ENCODE measurements at regions not wholly inside any gene's neighbourhood (a gene's known extent, or its start where the extent isn't known, plus 50 kb on each side); places are given as distances from the start of the nearest gene placed in this dataset.

DNA sequence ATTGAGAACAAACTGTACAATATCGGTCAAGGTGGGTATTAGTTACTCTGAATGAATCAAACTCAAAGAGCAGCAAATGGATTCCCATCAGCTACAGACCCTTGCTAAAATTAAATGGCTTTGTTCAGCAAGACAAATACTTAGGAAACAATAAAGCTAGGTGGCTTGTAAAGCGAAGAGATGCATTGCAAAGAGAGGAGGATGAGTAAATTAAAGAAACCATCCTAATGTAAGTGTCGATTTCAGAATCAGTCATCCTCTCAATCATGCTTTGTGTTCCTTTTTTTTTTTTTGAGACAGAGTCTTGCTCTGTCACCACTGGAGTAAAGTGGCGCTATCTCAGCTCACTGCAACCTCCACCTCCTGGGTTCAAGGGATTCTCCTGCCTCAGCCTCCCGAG is 359.2 kb upstream of the ZNF462 start:
- no peak for DNase-seq (ENCODE audit: low read depth)
- H3K4me3 ChIP-seq (ENCODE audit: low read depth, low read length): no peak overlapping the region

DNA sequence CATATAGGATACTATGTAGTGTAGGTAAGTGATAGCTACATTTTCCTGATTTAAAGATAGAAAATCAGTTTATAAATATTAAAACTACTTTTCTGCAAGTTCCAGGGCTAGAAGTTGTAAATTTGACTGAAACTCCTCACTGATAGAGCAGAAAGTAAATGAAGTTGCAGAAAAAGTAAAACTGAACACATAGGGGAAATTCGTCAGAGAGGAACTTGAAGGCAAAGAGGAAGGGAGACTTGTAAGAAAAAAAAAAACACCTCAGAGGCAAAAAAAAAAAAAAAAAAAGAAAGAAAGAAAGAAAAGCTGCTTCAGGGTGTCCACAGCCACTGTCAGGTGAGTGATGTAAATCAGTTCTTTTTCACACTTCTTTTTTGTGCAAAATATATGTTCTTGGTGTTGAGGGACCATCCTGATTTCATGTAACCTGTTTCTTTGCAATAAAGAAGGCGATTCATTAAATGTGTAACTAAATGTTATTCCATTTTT is 336.2 kb upstream of the ZNF462 start:
- no peak for DNase-seq (ENCODE audit: low read depth)
- H3K4me3 ChIP-seq (ENCODE audit: low read depth, low read length): no peak overlapping the region

DNA sequence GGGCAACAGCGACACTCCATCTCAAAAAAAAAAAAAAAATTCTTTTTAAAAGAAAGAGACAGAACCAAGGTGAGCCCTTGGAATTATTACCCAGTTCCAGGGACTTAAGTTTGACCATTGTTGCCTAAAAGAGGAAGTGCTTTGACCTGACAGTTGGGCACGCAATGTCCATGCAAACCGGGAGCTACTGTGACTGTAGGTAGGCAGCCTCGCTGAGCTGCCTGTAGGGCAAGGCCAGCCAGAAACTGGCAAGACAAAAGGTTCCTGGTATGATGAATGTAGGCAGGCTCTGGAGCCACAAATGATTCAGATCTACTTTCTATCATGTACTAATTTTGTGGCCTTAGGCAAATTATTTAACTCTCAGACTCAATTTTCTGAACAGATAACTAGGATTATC is 334.8 kb upstream of the ZNF462 start:
- DNase-seq (ENCODE audit: low read depth): no peak
- no peak overlapping the region for H3K4me3 ChIP-seq (ENCODE audit: low read depth, low read length)

DNA sequence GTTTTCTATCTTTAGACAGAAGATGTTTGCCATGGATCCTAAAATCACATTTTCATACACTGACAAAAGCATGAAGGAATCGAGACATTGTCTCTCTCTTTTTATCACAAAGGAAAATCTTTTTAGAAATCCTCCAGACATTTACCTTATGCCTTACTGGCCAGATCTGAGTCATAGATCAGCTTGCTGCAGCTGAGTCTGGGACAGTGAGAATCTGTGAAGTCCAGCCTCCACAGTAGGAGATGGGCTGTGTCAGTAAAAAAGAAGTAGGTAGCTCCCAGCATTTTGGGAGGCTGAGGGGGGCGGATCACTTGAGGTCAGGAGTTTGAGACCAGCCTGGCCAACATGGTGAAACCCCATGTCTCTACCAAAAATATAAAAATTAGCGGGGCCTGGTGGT is 333.4 kb upstream of the ZNF462 start:
- DNase-seq (ENCODE audit: low read depth): no peak
- no peak overlapping the region for H3K4me3 ChIP-seq (ENCODE audit: low read depth, low read length)

DNA sequence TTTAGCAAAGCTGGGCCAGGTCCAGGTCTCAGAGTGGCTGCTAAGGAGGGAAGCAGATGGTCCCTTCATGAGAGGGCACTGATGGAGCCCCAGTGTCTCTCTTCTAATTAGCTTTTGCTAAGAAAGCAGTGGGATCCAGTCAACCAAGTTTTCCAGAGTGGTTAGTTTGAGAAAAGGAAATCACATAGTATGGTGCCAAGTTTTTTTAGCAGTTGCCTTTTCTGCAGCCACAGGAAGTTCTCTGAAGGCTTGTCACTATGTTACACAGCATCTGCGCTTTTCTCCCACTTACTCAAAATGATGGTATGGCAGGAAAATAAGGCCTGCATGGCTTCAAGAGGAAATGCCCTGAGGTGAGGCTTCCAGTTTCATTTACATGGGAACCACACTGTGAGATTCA is 331.5 kb upstream of the ZNF462 start:
- no peak overlapping the region for H3K4me3 ChIP-seq (ENCODE audit: low read depth, low read length)
- no peak for DNase-seq (ENCODE audit: low read depth)

DNA sequence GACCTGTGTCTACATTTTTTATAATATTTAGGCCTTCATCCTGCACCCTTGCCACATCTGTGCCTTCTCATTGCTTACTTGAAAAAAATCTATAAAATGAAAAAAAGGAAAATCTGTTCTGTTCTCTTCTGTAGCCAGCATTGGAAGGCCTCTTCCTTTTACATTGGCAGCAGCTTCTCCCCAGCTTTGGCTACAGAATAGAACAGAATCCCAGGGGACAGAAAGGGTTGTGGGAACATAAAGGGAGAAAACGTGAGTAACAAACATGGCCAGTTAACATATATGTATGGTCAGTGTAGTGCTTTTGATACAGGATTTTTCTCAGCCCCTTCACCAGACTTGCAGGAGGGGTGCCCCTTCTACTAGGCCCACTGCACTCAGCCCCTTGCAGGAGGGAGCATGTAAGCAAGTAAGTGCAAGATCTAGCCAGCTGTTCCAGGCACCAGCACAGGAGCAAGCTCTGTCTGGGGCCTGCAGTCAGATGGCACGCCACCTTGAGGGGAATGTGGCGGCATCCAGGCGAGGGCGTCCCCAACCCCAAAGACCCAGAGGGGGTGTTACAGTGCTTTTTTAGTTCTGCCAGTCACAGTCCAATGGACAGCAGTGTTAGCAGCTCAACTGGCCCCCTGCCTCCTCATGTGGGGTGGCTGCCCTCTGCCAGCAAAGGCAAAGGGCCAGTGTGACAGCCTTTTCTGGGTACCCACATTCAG is 330.5 kb upstream of the ZNF462 start:
- DNase-seq (ENCODE audit: low read depth): no peak
- no peak overlapping the region for H3K4me3 ChIP-seq (ENCODE audit: low read depth, low read length)

DNA sequence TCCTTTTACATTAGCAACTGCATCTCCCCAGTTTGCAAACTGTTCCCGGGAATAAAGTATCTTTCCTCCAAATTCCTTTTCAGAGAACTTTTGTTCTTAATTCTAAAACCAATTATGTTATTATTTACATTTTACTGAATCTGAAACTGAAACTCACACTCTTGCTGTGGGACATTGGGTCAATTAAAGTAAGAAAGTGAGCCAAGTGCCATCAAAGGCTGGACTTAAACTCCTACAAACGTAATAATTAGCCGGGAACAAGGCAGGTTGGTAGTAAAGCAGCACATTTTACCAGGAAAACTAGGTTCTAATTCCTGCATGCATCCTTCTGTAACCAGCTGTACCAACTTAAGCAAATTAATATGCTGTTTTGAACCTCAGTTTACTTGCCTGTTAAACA is 328.2 kb upstream of the ZNF462 start:
- H3K4me3 ChIP-seq (ENCODE audit: low read depth, low read length): no peak overlapping the region
- no peak for DNase-seq (ENCODE audit: low read depth)

DNA sequence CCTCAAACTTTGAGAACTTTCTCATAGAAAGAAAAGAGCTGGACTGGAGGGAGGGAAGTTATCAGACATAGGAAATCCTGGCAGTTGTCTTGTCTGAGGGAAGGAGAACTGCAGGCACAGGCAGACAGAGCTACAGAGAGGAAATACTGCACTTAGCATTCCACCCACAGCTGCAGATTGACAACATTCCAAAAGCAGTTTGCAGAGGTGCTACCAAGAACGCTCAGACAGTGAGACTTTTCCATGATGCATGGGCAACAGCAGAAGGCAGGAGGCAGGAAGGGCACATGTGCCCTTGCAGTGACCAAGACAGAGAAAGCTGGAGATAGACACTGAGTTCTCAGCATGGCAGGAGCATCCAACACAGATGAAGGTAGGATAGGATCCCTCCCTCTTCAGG is 327.5 kb upstream of the ZNF462 start:
- DNase-seq (ENCODE audit: low read depth): no peak
- no peak overlapping the region for H3K4me3 ChIP-seq (ENCODE audit: low read depth, low read length)

DNA sequence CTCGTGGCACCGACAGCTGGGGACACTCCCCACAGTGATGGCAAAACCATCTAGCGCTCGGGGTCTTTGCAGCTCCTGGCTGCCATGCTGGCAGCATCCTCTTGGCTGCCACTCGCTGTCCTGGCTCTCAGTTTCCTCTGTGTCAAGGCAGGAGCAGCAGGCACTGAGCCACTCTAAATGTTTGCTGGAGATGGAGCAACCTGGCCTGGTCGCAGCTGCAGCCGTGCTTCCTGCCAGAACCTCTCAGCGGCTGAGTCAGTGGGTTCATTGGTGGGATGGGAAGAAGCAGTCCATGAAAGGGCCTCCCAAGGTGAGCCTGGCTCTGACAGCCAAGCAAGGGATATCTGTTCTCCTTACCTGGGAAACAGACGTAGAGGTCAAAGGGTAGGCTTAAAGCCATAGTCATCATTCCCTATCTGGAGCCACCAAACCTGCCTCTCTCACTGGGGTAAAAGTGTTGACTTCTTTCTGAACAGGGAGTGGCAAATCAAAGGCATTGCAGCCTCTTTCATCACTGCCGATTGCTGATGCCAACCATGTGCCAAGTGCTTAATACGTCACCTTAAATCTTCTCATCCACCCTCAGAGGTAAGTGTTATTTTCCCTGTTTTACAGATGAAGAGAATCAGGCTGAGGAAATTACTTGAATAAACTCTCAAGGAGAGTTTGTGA is 304.8 kb upstream of the ZNF462 start:
- DNase-seq (ENCODE audit: low read depth): no peak
- no peak overlapping the region for H3K4me3 ChIP-seq (ENCODE audit: low read depth, low read length)

DNA sequence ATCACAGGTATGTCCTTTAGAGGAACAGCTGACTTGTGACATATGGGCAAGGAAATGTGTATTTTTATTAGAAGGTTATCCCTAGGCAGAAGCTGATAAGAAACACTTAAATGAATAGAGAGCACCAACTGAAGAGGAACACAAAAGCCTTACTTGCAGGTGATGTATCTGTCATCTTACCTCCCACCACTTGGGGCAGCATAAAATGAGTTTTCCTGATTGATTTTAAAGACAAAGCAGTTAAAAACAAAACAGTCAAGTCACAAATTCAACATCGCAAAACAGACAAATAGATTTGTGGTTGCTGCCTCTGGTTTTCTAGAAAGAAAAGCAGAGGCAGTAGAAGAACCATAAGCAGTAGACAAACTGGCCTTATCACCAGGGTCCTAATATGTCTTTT is 302.4 kb upstream of the ZNF462 start:
- no peak overlapping the region for H3K4me3 ChIP-seq (ENCODE audit: low read depth, low read length)

DNA sequence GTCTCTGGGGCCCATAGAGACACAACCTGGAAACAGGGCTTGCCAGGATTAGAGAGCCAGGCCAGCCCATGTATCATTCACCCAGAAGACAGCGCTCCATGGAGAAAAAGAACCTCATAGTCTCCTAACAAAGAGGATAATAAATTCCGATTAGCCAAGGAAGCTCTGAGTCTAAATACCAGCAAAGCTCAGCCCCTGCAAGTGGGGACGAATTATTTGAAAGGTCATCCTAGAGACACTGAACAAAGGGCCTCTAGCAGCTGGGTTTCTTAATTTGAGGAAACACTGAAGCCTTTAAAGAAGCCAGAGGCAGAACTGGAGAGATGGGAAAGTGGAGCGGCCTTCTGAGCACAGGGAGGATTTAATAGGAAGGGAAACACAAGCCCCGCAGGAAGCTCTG is 287.1 kb upstream of the ZNF462 start:
- no peak overlapping the region for H3K4me3 ChIP-seq (ENCODE audit: low read depth, low read length)
- no peak for DNase-seq (ENCODE audit: low read depth)

More for the DNA sequence above, 302.4 kb upstream of the ZNF462 start:
- no peak for DNase-seq (ENCODE audit: low read depth)

DNA sequence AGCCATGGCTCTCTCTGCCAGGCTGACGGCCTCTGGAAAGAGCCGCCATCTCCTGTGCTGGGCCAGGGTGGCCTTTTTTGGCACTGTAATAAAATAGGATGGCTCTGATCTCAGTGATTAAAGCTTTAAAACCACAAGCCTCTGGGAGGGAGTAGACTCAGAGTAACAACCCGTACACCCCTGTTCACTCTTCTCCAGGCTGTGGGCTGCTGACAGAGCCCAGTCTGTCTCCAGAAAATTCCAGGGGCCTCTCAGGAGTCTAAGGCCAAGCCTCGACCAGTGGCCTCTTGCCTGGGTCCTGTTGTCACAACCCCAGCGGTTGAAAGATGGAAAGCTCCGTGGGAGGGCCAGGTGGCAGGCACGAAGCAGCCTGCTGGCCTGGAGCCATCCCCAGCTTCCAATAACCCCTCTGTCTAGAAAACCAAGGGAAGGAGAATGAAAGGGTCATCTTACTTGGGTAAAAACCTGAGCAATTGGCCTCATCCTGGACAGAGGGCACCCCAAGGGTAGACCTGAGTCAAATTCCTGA is 286.7 kb upstream of the ZNF462 start:
- DNase-seq (ENCODE audit: low read depth): no peak
- no peak overlapping the region for H3K4me3 ChIP-seq (ENCODE audit: low read depth, low read length)

DNA sequence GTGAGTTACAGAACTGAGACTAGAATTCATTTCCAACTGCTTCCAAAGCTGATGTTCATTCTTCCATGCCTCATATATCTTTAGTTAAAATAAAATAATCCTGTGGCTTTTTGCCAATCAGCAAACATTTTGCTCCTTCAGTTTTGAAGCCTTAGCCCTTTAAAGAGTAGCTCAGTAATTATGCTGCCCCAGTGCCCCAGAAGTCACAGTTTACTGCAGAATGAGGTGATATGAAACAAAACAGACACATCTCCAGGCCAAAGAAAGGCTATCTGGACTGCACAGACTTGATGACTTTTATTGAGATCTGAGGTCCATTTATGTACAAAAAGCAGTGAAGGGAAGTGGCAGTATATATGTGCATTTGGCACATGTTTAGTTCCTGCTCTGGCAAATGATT is 285.8 kb upstream of the ZNF462 start:
- DNase-seq (ENCODE audit: low read depth): no peak
- no peak overlapping the region for H3K4me3 ChIP-seq (ENCODE audit: low read depth, low read length)

DNA sequence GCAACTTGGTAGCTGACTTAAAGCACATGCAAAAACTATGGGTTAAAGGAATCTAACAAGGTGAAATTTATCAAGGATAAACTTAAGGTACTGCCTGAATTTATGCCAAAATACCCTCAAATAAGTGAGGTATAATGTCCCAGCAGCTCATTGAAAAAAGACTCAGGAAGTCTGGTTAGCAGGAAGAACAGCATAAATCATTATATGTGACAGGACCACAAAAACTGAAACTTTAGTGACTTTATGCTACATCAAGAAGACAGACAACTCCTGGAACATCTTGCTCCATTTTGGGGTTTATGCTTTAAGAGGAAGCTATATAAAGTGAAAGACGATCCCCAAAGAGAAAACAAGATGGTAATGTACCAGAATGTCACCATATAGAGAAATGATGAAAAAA is 282.4 kb upstream of the ZNF462 start:
- no peak overlapping the region for H3K4me3 ChIP-seq (ENCODE audit: low read depth, low read length)
- no peak for DNase-seq (ENCODE audit: low read depth)

DNA sequence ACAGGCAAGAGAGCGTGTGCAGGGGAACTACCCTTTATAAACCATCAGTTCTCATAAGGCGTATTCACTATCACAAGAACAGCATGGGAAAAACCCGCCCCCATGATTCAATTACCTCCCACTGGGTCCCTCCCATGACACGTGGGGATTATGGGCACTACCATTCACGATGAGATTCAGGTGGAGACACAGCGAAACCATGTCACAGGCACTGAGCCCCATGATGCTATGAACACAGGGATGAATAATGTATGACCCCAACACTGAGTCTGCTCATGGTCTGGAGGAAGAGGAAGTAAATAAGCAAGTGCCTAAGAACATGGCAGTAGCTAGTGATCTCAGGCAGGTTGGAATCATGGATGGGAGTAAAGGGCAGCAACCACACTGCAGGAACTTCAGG is 281.0 kb upstream of the ZNF462 start:
- H3K4me3 ChIP-seq (ENCODE audit: low read depth, low read length): no peak overlapping the region
- no peak for DNase-seq (ENCODE audit: low read depth)

DNA sequence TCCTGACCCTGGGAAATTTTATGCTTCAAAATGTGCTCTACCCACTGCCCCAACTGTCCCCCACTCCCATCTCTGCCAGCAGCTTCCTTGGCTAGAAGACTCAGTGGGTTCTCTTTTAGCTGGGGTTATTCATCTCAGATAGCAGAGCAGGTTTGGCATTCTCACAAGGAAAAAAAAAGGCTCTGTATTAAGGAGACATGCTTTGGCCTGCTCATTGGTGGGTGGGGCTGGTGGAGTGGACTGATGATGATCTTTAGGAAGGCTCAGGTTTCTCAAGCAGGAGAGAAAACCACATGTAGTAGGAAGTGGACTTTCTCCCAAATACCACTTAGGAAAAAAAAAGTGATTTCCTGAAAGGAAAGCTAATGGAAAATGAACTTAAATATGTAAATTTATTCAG is 279.2 kb upstream of the ZNF462 start:
- no peak overlapping the region for H3K4me3 ChIP-seq (ENCODE audit: low read depth, low read length)
- DNase-seq (ENCODE audit: low read depth): peak; percentile 28

DNA sequence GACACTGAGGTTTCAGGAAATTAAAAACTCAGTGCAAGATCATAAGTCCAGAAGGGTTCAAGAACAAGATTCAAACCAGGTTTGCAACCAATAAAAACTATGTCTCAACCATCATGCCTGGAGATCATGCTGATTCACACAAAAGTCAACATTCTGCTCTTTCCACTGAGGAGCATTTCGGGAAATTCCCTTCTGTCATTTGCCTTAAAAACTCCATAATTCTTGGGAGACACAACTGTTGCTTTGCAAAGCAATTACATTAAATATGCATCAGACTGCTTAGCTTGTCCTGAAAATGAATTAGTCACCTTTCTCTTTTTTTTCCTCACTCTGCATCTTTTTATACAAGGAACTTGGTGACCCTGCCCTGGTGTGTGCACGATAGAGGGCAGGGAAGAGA is 275.9 kb upstream of the ZNF462 start:
- no peak overlapping the region for H3K4me3 ChIP-seq (ENCODE audit: low read depth, low read length)
- DNase-seq (ENCODE audit: low read depth): peak; percentile 36

DNA sequence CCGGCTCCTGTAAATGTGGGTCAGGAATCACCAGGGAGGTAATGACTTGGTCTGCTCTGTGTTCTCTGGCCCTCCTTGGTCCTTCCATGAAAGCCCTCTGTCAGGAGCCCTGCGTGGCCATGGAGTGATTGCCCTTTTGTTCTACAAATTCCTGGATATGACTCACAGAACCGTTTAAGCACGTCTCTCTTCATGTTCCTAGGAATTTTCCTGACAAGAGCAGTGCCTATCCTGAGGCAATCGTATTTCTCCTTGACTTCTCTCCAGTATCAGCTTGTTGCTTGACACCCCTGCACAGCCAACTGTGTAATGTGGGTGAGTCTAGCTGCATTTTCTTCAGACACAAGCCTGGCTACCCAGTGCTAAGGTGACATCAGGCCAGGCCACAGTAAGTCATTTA is 274.3 kb upstream of the ZNF462 start:
- peak; percentile 61 for DNase-seq (ENCODE audit: low read depth)

DNA sequence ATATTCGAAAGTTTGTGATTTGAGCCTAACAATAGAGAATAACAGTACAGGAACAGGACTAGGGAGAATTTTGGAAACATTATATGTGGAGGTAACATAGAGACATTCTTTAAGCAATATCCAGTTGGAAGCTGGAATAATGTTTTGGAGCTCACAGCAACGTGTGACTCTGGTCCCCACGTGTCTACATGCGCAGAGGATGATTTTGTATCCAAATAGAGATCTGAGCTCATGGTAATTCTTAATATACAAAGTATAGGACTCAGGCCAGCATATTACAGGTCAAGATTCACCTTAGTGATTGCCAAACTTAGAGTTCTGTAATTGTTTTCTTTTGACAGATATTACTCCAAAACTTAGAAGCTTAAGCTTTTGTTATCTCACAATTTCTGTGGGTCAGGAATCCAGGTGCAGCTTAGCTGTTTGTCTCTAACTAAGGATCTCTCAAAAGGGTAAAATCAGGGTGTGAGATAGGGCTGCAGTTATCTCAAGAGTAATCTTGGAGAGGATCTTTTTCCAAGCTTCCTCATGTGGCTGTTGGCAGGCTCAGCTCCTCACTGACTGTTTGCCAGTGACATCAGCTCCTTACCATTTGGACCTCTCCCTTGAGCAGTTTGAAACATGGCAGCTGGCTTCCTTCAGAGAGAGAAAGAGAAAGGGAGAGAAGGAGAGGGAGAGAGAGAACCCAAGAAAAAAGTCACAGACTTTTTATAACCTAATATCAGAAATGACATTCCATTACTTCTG is 272.0 kb upstream of the ZNF462 start:
- H3K4me3 ChIP-seq (ENCODE audit: low read depth, low read length): no peak overlapping the region
- DNase-seq (ENCODE audit: low read depth): no peak

More for the DNA sequence above, 274.3 kb upstream of the ZNF462 start:
- no peak overlapping the region for H3K4me3 ChIP-seq (ENCODE audit: low read depth, low read length)

DNA sequence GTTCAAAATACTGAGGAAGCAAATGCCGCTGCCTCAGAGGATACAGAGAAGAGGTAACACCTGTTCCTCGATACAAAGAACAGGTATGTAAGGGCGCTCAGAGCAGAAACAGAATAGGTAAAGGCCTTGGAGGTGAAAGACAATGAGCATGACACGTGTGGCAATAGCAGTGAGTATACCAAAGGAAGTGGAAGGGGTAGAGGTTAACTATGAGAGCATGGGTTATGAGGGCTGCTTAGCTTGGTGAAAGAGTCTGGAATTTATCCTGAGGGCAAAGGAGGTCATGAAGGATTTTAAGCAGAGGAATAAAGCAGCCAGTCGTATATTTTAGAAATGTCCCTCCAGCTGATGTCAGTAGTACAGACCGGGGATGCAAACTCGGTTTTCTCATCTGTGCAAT is 269.8 kb upstream of the ZNF462 start:
- no peak for DNase-seq (ENCODE audit: low read depth)
- H3K4me3 ChIP-seq (ENCODE audit: low read depth, low read length): no peak overlapping the region
